IPS-11a (cell line): ENCODE measurements at regions not wholly inside any gene's neighbourhood (a gene's known extent, or its start where the extent isn't known, plus 50 kb on each side); places are given as distances from the start of the nearest gene placed in this dataset.
A peak's percentile ranks its signal among the peaks of the same experiment; 100 is the strongest.
"Not testable (repeated sequence)": the region's sequence is repeated elsewhere in the genome, so short reads cannot be mapped to it uniquely, and the experiment has no call there.

Source experiments
- H3K4me3 ChIP-seq: one replicate; pipeline ENCODE4 v1.5.1; 2013; ENCODE audit warnings: low read depth, low read length, control low read depth

- not testable (repeated sequence) for H3K4me3 ChIP-seq
These were observed 59.8 kb upstream of the LPGAT1 start for GRCh38 chr1:211890091-211890995.

- H3K4me3 ChIP-seq, result peak overlapping the region; percentile 34
These were observed 58.9 kb upstream of the LPGAT1 start for GRCh38 chr1:211889307-211890090.

GRCh38 chr1:211886551-211886950, 56.0 kb upstream of the LPGAT1 start:
- H3K4me3 ChIP-seq, result no peak overlapping the region

- no peak overlapping the region for H3K4me3 ChIP-seq
These were observed 55.4 kb upstream of the LPGAT1 start for GRCh38 chr1:211885747-211886522.

GRCh38 chr1:211882381-211883004, 51.9 kb upstream of the LPGAT1 start:
- no peak overlapping the region for H3K4me3 ChIP-seq
